ENCODE measurements at regions not wholly inside any gene's neighbourhood (a gene's known extent, or its start where the extent isn't known, plus 50 kb on each side); places are given as distances from the start of the nearest gene placed in this dataset.
"Not testable (repeated sequence)": the region's sequence is repeated elsewhere in the genome, so short reads cannot be mapped to it uniquely, and the experiment has no call there.

DNA sequence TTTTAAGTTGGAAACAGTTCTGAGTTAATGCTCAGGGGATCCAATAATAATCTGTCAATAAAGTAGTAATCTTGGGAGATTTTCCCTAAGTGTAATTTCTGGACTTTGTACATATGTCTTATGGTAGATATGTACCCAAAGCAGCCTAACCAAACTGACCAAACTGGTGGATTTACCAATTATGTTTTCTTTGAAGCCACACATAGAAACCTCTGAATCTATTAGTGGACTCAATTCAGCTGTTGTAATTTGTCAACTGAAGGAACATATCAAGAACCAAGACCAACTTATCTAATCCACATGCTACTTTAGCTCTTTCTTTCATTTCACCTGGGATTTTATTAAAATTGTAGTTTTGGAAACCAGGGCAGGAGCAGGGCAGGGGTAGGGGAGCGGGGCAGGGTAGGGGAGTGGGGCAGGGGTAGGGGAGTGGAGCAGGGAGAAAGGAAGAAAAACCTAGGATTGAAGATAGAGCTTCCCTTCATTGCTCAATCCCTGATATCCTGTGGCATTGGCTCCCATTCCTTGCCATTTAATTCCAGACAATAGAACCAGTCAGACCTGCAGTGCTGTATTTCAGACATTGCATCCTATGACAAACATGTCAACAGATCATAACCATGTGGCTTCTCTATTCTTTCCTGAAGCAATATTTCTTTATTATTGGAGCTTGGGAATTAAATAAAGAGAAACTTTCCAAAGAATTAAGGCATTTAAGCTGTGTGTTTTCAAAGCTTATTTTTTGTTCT is 101.8 kb downstream of the NFKBIZ start:
- DNase-seq = no peak

DNA sequence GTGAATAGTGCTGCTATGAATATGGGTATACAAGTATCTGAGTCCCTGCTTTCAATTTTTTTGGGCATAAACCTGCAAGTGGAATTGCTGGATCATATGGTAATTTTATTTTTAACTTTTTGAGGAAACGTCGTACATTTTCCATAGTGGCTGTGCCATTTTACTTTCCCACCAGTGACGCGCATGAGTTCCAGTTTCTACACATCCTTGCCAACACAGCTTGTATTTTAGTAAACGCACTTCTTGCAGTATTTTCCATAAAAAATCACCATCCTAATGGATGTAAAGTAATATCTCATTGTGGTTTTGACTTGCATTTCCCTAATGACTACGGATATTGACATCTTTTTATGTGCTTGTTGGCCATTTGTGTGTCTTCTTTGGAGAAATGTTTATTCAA is 105.0 kb downstream of the NFKBIZ start:
- DNase-seq = no peak

DNA sequence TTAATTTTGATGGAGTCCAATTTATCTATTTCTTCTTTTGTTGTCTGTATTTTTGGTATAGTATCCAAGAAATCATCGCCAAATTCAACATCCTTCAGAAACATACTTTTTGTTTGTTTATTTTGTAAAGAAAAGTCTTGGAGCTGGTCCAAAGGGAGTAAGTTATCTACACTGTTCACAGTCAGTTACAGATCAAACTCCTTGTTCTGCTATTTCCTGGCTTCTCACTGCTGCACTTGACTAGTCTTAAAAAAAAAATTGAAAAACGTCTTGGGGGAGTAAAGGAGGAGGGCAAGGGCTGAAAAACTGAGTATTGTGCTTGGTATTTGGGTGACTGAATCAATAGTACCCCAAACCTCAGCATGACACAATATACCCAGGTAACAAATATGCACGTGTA is 105.6 kb downstream of the NFKBIZ start:
- DNase-seq = no peak

DNA sequence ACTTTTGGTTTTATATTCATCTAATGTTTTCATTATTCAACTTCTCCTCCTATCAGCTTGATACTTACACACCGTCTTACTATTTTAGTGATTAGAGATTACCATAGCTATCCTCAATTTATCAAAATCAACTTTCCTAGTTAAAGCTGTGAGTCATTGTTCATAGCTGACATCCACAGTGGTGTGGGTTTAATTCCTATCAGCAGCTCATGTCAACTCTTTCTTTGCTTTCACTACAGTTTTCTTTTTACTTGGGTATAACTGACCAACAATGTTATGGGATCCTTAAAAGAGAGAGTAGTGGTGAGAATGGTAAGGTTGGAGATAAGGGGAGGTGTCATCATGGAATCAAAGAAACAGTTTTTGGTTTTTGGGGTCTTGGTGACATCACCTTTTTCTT is 112.7 kb downstream of the NFKBIZ start:
- DNase-seq = no peak

DNA sequence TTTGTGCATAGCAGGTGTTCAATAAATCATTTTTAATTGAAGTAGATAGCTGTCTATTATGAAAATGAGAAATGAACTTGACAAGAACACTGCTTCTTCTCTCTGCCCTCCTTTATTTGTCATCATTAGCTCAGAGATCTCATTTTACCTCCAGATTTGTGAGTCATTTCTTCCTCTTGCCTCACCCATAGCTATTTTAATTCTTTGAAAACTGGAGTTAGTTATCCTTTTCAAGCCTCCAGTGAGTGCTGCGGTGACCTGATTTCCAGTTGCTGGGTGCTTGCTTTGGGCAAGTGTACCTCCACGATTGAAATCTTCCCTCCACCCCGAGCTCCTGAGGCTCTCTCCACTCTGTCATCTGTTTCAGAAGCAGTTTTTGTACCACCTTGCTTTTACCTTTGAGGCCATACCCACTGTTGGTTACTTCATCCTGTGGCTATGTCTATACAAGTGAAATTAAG is 114.6 kb downstream of the NFKBIZ start:
- no peak for DNase-seq

DNA sequence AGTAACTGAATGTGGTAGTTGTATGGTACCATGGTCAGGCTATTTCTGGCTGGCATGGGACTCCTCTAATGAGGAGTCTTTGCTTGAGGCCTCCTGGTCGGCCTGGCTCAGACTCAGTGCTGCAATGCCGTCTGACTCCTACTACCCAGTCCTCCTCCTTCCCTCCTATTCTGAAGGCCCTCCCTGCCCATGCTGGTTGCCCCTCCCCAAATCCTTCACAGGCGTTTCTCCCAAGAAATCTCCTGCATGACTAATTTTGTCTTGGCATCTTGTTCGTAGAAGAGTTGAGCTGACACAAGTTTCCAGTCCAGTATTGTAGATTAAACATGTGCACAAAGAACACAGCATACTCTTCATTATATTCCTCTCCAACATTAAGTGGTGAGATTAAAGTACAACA is 115.5 kb downstream of the NFKBIZ start:
- no peak for DNase-seq

DNA sequence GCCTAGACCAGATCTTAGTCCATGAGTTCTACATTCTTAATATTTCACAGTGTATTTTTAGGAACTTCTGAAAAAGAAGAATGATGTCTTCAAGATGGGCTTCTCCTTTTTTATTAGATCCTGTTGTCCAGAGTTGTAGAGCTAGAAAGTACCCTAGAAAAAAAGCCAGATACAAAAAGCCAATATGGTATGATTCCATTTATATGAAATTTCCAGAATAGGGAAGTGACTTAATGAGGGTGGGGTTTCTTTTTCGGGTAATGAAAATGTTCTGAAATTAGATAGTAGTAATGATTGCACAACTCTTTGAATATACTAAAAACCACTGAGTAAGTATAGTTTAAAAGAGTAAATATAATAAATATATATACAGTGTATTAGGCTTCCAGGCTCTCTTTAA is 116.9 kb downstream of the NFKBIZ start:
- no peak for DNase-seq

DNA sequence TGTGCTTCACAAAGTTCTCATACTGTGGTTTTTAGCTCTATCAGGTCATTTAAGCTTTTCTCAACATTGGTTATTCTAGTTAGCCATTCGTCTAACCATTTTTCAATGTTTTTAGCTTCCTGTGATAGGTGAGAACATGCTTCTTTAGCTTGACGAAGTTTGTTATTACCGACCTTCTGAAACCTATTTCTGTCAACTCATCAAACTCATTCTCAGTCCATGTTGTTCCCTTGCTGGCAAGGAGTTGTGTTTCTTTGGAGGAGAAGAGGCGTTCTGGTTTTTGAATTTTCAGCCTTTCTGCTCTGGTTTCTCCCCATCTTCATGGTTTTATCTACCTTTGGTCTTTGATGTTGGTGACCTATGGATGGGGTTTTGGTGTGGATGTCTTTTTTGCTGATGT is 120.9 kb downstream of the NFKBIZ start:
- DNase-seq = no peak

DNA sequence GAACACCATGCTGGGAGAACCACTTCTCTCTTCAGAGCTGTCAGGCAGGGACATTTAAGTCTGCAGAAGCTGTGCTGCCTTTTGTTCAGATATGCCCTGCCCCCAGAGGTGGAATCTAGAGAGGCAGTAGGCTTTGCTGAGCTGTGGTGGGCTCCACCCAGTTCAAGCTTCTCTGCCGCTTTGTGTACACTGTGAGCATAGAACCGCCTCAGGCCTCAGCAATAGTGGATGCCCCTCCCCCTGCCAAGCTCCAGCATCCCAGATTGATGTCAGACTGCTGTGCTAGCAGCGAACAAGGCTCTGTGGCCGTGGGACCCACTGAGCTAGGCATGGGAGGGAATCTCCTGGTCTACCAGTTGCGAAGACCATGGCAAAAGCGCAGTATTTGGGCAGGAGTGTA is 121.6 kb downstream of the NFKBIZ start:
- no peak for DNase-seq

DNA sequence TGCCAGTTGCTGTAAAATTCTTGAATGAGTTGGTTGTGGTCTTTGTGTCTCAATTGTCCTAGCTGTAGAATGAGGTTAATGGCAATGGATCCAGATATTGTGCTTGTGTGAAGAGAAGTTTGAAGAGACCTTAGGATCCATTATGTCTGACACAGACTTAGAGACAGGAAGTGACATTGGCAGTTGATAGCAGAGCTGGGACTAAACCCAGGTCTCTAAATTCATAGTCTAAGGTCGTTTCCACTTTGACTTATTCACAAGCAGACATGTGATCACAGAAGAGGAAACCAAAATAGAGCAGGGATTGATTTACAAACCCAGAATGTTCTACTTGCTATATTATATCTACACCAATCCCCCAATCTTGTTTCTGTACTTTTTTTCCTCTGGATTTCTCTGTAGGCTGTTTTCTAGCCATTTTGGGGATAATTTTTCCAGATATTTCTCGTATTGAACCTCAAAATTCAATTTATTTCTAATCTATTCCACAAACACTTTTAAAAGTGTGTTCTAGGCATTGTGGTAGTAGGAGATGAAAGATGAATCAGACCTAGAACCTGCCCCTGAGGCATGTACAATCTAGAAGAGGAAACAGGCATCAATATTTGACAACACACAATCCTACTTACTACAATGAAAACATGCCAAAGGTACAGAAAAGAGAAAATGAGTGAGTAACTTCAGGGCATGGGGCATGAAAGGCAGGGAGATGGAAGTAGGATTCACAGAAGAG is 123.3 kb downstream of the NFKBIZ start:
- no peak for DNase-seq

DNA sequence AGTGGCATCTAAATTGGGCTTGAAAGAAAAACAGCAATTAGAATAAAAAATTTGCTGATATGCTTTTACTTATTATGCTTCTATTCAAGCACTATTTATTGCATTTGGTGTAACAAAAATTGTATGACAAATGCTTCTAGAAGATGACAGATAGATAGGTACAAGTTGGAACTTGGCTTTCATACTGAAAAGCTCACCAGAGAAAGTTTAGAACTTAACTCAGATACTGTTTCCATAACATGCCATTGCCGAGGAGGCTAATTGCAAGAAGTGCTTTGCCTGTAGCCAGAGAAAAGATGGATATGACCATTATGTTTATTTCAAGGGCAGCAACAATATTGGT is 123.8 kb downstream of the NFKBIZ start:
- DNase-seq = no peak

DNA sequence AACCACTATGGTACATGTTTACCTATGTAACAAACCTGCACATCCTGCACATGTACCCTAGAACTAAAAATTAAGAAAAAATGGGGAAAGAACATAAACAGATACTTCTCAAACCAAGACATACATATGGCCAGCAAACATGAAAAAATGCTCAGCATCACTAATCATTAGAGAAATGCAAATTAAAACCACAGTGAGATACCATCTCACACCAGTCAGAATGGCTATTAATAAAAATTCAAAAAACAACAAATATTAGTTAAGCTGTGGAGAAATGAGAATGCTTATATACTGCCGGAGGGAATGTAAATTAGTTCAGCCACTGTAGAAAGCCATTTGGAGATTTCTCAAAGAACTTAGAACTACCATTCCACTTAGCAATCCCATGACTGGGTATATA is 126.1 kb downstream of the NFKBIZ start:
- DNase-seq = not testable (repeated sequence)

DNA sequence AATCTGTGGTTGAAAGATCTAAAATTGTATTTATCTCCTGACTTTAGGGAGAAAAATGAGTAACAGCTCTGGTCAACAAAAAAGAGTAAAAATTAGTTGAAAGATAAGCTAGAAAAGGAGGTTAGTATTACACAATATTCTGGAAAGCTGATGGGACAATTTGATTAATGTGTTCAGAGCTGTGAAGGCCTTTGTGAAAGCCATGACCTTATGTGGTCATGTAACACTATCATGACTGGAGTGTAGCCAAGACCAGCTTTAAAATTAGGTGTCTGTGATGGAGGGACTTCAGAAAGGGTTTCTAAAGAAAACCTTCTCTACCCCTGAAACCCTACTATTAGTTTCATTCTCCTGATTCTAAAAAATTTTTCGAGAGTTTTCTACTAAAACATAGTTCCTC is 127.2 kb downstream of the NFKBIZ start:
- no peak for DNase-seq

DNA sequence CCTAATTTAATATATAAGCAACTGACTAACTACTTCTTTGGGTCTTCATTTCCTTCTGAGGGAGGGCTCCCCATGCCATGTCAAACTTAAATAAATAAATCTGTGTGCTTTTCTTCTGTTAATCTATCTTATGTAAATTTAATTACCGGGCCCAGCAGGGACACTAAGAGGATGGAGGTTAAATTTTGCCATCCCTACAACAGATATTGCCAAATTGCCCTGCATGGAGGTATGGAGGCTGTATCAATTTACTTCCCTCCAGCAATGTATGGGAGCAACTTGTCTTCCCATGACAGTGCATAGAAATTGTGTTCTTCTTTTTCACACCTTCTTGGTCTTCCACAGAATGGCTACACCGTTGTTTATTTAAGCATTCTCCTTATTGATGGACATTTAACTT is 129.0 kb downstream of the NFKBIZ start:
- no peak for DNase-seq

DNA sequence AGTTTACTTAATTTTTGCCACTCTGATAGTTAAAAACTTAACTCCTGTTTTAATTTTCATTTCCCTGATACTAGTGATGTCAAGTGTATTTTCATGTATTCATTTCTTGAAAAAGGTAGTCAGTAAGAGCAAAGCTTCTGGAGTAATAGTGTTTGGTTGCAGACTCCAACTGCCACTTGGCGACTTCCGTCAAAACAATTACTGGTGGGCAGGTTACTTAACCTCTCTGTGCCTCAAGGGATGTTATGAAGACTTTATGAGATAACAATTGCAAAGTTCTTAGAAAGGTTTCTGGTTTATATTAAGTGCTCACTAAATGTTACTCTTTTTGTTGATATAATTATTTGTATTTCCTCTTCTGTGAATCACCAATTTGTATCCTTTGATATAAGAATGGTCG is 129.7 kb downstream of the NFKBIZ start:
- no peak for DNase-seq

DNA sequence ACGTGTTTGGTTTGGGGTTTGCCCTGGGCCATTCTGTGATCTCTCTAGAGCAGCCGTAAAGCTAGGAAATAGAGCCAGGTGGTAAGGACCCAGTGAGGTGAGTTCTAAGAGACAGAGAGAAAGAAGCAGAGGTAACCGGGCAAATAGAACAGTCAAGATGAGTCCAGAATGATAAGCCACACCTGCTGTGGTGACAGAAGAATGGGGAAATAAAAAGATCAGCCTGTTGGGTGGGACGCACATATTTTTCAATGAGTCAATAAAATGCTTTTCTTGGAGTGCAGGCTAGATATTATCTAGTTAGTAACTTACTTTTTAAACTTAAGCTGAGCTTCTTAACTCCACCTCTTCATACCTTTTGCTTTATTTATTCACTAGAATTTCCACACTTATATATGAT is 135.0 kb downstream of the NFKBIZ start:
- DNase-seq = no peak

DNA sequence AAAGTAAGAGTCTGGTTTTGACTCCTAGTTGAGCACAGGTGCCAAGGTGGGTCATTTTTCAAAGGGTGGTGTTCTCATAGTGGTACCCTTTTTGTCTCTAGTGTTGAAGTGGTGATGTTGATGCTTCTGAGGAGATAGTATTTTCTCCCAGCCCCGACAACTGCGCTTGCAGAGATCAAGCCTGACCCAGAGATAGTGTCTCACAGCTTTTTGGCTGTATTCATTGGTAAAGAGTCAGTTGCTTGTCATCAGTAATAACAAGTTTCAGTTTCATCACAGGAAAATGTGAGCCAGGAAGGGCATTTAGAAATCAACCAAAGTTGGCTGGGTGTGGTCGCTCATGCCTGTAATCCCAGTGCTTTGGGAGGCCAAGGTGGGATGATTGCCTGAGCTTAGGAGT is 139.3 kb downstream of the NFKBIZ start:
- no peak for DNase-seq

DNA sequence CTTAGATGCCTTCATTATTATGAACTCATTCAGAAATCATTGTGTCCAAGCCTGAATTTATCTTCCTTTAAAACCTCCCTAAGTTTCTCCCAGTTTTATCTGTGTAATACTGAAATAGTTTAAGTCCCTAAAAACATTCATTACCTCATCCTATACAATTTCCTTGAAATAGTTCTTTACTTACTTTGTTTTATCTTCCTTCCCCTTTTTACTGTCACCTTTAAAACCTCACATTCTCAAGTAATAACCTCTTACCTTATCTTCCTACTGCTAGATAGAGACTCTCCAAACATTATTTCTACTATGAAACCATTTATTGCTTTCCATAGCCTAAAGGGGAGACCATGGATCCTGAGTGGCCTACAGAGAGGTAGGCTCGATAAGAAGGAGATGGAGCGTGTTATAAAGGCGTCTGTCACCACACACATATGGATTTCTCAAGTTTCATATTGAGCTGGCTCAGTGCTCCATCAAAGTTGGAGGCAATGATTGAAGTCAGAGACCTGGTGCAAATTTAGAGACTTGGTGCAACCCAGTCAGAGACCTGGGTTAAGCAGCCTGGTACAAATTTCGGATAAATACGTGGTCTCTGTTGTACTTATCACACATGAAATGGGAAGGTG is 140.4 kb downstream of the NFKBIZ start:
- no peak for DNase-seq

DNA sequence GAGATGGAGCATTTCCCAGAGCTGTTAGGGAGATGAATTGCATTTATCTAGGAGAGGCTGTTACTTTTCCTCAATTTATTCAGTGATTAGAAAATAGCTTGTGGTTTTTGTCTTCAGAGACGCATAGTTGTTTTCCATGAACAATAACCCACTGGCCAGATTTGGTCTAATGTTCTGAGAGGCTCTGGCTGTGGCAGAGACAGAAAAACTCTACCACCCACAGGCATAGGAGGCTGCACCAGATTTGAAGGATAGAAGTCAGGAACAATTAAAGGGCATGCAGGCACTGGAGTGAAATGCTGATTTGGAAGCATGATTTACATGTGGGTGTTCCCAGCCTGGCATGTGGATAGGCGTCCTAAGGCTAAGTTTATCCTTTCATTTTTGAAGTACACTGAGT is 143.5 kb downstream of the NFKBIZ start:
- no peak for DNase-seq

DNA sequence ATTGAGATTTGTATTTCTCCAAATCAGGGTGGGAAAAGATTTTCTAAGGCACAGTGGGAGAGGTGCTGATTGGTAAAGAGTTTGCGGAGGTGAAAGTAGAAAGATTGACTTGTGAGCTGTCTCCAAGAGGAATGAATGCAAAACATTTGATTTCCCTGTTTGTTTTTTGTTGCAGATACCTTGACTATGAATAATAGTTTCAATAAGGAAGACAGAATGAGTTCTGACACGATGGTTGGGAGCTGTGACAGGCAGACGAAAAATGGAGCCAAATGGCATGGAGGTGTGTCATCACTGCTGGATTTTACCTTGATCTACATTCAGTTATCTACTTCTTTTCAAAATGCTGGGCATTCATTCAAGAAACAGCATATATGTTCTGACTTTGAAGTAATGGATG is 145.1 kb downstream of the NFKBIZ start:
- no peak for DNase-seq

DNA sequence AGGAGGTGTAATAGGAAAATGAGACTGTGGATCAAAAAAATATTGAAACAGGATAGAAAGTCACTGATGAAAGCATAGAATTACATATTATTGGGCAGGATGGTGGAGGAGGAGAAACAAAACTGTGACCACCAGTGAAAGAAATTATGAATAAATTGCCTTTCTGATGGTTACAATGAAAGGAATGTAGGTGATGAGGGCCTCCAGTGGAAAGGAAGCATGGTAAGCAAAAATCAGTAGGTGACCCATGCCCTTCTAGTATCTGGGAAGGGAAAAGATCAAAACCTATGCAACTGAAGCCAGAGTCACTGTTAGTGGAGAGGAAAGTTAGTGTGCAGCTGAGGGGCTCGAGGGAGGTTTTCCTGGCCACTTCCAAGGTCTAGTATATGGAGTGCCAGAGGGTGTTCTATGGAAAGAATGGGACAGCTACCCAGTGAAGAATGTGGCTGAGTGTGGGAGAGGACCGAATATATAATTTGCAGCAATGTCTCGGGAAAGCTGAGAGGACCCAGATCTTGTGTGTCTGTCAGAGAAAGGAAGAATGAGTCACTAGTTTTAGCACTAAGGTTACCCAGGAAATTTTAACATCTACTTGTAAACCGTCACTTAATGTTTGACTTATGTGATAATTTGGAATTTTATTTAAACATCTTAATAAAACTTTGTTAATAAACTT is 146.2 kb downstream of the NFKBIZ start:
- DNase-seq = no peak

DNA sequence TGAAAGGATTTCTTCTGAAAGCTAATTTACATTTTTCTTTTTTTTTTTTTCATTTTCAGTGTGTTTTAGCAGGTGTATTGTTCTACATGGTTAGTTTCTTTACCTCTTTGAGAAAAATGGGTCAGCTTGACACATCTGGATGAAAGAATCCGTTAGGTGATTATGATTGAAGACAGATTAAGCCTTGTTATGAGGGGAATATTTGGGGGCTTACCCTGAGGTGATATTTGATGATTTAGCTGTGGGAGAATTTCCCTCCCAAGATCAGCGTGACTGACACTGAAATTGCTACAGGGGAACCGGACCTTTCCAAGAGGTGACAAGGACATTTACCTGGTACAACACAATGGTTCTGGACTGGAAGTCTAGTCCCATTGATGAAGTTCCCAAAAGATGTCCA is 147.5 kb downstream of the NFKBIZ start:
- no peak for DNase-seq

DNA sequence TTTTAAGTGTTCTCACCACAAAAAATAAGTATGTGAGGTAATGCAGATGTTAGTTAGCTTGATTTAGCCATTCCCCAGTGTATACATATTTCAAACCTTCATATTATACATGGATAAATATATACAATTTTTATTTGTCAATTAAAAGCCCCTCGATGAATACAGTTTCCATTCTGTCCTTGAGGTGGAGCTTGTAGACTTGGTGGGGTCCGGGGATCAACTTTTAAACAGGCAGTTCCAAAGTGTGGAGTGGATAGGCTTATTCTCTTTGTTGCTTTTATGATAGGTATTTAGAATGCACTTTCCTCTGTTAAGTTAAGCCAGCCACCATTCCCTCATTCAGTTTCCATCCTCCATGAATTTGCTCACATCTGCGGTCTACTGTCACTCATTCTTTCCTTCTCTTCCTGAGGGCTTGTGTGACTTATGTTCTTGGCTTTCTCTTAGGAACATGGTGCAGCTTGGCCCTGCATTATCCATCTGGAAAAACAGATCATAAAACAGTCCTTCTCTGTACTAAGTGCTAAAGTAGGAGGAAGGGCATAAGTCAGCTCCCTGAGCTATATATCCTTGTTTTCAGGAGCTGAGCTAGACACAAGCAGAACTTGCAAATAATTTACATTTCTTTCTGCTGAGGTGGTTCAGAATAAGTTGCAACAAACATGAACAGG is 149.1 kb downstream of the NFKBIZ start:
- no peak for DNase-seq
